ENCODE measurements at regions not wholly inside any gene's neighbourhood (a gene's known extent, or its start where the extent isn't known, plus 50 kb on each side); places are given as distances from the start of the nearest gene placed in this dataset.

DNA sequence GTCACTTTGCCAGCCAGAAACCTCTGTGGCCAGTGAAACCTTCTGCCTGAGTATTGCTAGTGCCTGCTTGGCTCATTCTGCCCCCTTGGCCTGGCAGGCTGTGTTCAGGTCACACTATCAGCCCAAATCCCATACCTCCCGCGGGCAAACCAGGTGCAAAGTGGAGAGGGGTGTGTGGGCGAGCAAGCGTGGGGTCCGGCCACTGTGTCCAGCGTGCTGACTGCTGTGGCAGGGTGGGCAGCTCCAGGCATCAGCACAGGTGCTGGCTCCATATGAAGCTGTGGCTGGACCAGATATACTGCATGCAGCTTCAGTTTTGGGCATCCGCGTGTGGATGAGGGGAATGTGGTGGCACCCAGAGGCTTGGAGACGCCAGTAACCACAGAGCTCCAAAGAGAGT lies 576.5 kb upstream of the EDIL3 start:
- no CpG with 5 or more reads among the region's 9 CpGs for WGBS, 2 donors (ENCODE audit: low coverage in 1 of 2)
- H3K9me3 ChIP-seq, result no peaks in the 10 kb centered on the region
- no peak for TF ChIP-seq POLR2A (IDR thresholded peaks at IDR 0.05)
- TF ChIP-seq, protein P1, sequence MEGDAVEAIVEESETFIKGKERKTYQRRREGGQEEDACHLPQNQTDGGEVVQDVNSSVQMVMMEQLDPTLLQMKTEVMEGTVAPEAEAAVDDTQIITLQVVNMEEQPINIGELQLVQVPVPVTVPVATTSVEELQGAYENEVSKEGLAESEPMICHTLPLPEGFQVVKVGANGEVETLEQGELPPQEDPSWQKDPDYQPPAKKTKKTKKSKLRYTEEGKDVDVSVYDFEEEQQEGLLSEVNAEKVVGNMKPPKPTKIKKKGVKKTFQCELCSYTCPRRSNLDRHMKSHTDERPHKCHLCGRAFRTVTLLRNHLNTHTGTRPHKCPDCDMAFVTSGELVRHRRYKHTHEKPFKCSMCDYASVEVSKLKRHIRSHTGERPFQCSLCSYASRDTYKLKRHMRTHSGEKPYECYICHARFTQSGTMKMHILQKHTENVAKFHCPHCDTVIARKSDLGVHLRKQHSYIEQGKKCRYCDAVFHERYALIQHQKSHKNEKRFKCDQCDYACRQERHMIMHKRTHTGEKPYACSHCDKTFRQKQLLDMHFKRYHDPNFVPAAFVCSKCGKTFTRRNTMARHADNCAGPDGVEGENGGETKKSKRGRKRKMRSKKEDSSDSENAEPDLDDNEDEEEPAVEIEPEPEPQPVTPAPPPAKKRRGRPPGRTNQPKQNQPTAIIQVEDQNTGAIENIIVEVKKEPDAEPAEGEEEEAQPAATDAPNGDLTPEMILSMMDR (IDR thresholded peaks at IDR 0.05), result no peak
- no peak for TF ChIP-seq POLR2AphosphoS5 (IDR thresholded peaks at IDR 0.05)
- no peak for TF ChIP-seq EP300 (IDR thresholded peaks at IDR 0.05)
- H3K4me3 ChIP-seq, result no peak overlapping the region
- ATAC-seq, result peak; percentile 13
- no peaks in the 10 kb centered on the region for H3K36me3 ChIP-seq
- no peaks in the 10 kb centered on the region for H3K4me1 ChIP-seq
- H3K27me3 ChIP-seq, result no peaks in the 10 kb centered on the region
- no peak overlapping the region for H3K27ac ChIP-seq

DNA sequence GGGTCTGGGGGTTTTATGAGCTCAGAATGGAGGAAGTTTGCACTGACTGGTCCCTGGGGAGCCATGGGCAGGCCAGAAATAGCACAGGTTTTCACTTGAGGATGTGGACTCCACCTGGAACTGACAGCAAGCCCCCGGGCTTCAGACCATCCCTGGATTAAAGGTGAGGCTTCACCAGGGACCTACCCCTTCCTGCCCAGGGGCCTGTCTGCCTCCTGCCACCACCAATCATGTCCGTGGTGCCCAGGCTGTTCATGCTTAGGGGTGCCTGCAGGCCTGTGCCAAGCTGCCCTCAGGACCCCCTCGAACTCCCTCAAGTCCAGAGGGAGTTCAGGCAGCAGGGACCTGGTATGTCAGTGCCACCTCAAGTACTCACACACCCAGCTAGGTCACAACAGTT lies 577.2 kb upstream of the EDIL3 start:
- ATAC-seq, result no peak
- TF ChIP-seq POLR2AphosphoS5 (IDR thresholded peaks at IDR 0.05) (no peak), POLR2A (IDR thresholded peaks at IDR 0.05) (no peak), EP300 (IDR thresholded peaks at IDR 0.05) (no peak)
- TF ChIP-seq, protein P1 (IDR thresholded peaks at IDR 0.05), result no peak
- no CpG with 5 or more reads among the region's 3 CpGs for WGBS, 2 donors (ENCODE audit: low coverage in 1 of 2)

DNA sequence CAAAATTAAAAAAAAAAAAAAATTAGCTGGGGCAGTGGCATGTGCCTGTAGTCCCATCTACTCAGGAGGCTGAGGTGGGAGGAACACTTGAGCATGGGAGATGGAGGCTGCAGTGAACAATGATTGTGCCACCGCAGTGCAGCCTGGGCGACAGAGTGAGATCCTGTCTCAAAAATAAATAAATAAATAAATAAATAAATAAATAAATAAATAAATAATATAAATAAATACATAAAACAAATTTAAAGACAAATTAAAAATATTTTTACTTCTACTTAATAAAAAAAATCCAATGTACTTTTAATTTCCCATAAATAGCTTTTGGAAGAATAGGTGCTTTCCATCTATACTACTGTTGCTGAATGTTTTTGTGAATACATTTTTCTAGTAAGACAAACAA lies 598.4 kb upstream of the EDIL3 start:
- Histone ChIP-seq H3K4me3 (no peak overlapping the region), H3K4me1 (no peaks in the 10 kb centered on the region), H3K9me3 (no peaks in the 10 kb centered on the region), H3K27ac (no peak overlapping the region), H3K27me3 (no peaks in the 10 kb centered on the region), H3K36me3 (no peaks in the 10 kb centered on the region)
- ATAC-seq, result no peak
- WGBS, 2 donors (ENCODE audit: low coverage in 1 of 2), result 0 to 50% methylated on average over 1 to 2 of the region's 2 CpGs
- no peak for TF ChIP-seq POLR2A (IDR thresholded peaks at IDR 0.05)
- TF ChIP-seq POLR2AphosphoS5 (IDR thresholded peaks at IDR 0.05), result no peak
- TF ChIP-seq, protein P1 (IDR thresholded peaks at IDR 0.05), result no peak
- TF ChIP-seq EP300 (IDR thresholded peaks at IDR 0.05), result no peak

More for the DNA sequence above, 577.2 kb upstream of the EDIL3 start:
- Histone ChIP-seq H3K4me1 (no peaks in the 10 kb centered on the region), H3K27me3 (no peaks in the 10 kb centered on the region), H3K9me3 (no peaks in the 10 kb centered on the region), H3K4me3 (no peak overlapping the region), H3K36me3 (no peaks in the 10 kb centered on the region), H3K27ac (no peak overlapping the region)

DNA sequence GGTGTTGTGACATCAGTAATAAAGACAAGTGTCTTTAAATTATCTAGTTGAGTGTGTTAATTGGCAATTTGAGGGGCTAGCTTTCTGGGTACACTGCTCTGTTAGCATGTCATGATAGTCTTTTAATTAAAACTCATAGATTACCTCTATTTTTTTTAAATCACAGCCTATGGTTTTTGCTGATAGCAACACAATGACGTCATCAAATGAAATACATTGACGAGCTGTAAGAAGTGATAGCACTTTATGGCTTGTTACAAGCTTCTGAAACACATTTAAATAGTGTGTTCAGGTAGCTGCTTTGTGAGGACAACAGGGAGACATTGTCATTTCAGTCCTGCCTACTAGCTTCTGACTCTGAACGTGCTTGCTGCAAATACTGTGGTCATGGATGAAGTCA lies 600.5 kb upstream of the EDIL3 start:
- Histone ChIP-seq H3K4me1 (no peaks in the 10 kb centered on the region), H3K27me3 (no peaks in the 10 kb centered on the region), H3K36me3 (no peaks in the 10 kb centered on the region), H3K4me3 (no peak overlapping the region), H3K9me3 (no peaks in the 10 kb centered on the region), H3K27ac (no peak overlapping the region)
- TF ChIP-seq POLR2AphosphoS5 (IDR thresholded peaks at IDR 0.05) (no peak), EP300 (IDR thresholded peaks at IDR 0.05) (no peak), POLR2A (IDR thresholded peaks at IDR 0.05) (no peak)
- TF ChIP-seq, protein P1 (IDR thresholded peaks at IDR 0.05), result no peak
- ATAC-seq, result no peak
- WGBS, 2 donors (ENCODE audit: low coverage in 1 of 2), result 49 to 52% methylated on average over 3 of the region's 3 CpGs

DNA sequence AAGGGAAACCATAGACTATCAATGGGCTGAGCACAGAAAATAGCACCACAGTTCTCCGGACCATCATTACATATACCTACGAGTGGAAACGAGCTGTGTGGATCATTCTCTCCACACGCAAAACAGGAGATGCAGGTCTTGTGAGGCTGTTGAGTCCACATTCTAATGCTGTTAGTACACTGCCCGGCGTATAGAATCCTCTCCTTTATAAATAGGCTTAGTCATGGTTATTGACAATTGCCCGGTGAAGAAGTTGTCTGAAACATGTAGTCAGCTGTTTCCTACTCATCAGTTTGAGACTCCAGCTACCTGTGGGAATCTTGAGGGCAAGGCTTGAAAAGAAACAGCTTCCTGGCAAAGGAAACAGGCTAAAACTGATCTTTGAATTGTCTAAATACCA lies 602.0 kb upstream of the EDIL3 start:
- Histone ChIP-seq H3K36me3 (no peaks in the 10 kb centered on the region), H3K27me3 (no peaks in the 10 kb centered on the region), H3K4me3 (no peak overlapping the region), H3K4me1 (no peaks in the 10 kb centered on the region), H3K27ac (no peak overlapping the region), H3K9me3 (no peaks in the 10 kb centered on the region)
- WGBS, 2 donors (ENCODE audit: low coverage in 1 of 2), result 77 to 96% methylated on average over 5 to 6 of the region's 7 CpGs
- ATAC-seq, result no peak
- no peak for TF ChIP-seq EP300 (IDR thresholded peaks at IDR 0.05)
- TF ChIP-seq, protein P1 (IDR thresholded peaks at IDR 0.05), result no peak
- TF ChIP-seq POLR2A (IDR thresholded peaks at IDR 0.05), result no peak
- TF ChIP-seq POLR2AphosphoS5 (IDR thresholded peaks at IDR 0.05), result no peak

Data from gastroesophageal sphincter (tissue), 4 donors.